Neural progenitor cell (in vitro differentiated cells): ENCODE measurements at regions not wholly inside any gene's neighbourhood (a gene's known extent, or its start where the extent isn't known, plus 50 kb on each side); places are given as distances from the start of the nearest gene placed in this dataset.

ENCODE experiments used
- DNase-seq: peaks from one replicate; pipeline ENCODE4 v3.0.0-alpha.2; 2016; ENCODE audit warnings: low spot score
- H2AFZ ChIP-seq: fragments of 200-600 bp; sonication (generic); replicated peaks from 2 replicates; pipeline ENCODE4 v1.6.1; 2016; ENCODE audit warnings: antibody characterized with exemption
- H3F3A ChIP-seq: fragments of 200-600 bp; sonication (generic); 2 replicates; pipeline ENCODE4 v1.6.1; 2016; ENCODE audit warnings: antibody characterized with exemption, low read depth
- H3K27ac ChIP-seq: fragments of 200-600 bp; sonication (generic); 2 replicates; pipeline ENCODE4 v1.5.1; 2016; ENCODE audit warnings: mild to moderate bottlenecking
- H3K27me3 ChIP-seq: fragments of 200-600 bp; sonication (generic); 2 replicates; pipeline ENCODE4 v1.6.1; 2016; ENCODE audit warnings: mild to moderate bottlenecking, moderate library complexity
- H3K36me3 ChIP-seq: fragments of 200-600 bp; sonication (generic); 2 replicates; pipeline ENCODE4 v1.5.1; 2016
- H3K4me1 ChIP-seq: fragments of 200-600 bp; sonication (generic); 2 replicates; pipeline ENCODE4 v1.6.1; 2016; ENCODE audit warnings: mixed run types
- H3K4me2 ChIP-seq: fragments of 200-600 bp; sonication (generic); 2 replicates; pipeline ENCODE4 v1.6.1; 2016
- H3K4me3 ChIP-seq: fragments of 200-600 bp; sonication (generic); 2 replicates; pipeline ENCODE4 v1.5.1; 2016
- H3K79me2 ChIP-seq: fragments of 200-600 bp; sonication (generic); 2 replicates; pipeline ENCODE4 v1.6.1; 2016; ENCODE audit warnings: low read depth
- H3K9ac ChIP-seq: fragments of 200-600 bp; sonication (generic); 2 replicates; pipeline ENCODE4 v1.6.1; 2016
- H3K9me3 ChIP-seq: fragments of 200-600 bp; sonication (generic); 2 replicates; pipeline ENCODE4 v1.5.1; 2016; ENCODE audit warnings: low read depth
- H4K20me1 ChIP-seq: fragments of 200-600 bp; sonication (generic); 2 replicates; pipeline ENCODE4 v1.6.1; 2016; ENCODE audit warnings: low read depth
- H3K27ac Mint-ChIP-seq: 3 replicates; pipeline ENCODE4 v1.8.0; 2021; ENCODE audit warnings: mixed read lengths
- H3K27me3 Mint-ChIP-seq: 2 replicates; pipeline ENCODE4 v1.8.0; 2022; ENCODE audit warnings: low read depth, mild to moderate bottlenecking, inconsistent platforms, moderate library complexity, mixed read lengths; ENCODE audit not compliant: insufficient read depth
- H3K36me3 Mint-ChIP-seq: 3 replicates; pipeline ENCODE4 v1.8.0; 2021; ENCODE audit warnings: mixed read lengths
- H3K4me1 Mint-ChIP-seq: 3 replicates; pipeline ENCODE4 v1.8.0; 2021; ENCODE audit warnings: mixed read lengths
- H3K4me3 Mint-ChIP-seq: 3 replicates; pipeline ENCODE4 v1.8.0; 2021; ENCODE audit warnings: mild to moderate bottlenecking, moderate library complexity, mixed read lengths
- H3K9me3 Mint-ChIP-seq: 3 replicates; pipeline ENCODE4 v1.8.0; 2020; ENCODE audit warnings: mixed read lengths
- CTCF ChIP-seq: fragments of 200-600 bp; sonication (generic); IDR thresholded peaks from 2 replicates; pipeline ENCODE4 v1.5.1; 2017; ENCODE audit warnings: antibody characterized with exemption, mild to moderate bottlenecking
- EZH2 ChIP-seq: fragments of 200-600 bp; sonication (generic); IDR thresholded peaks from 2 replicates; pipeline ENCODE4 v1.6.1; 2017; ENCODE audit warnings: antibody characterized with exemption, mild to moderate bottlenecking, moderate library complexity
- EZH2phosphoT487 ChIP-seq: fragments of 200-600 bp; sonication (generic); IDR thresholded peaks from 2 replicates; pipeline ENCODE4 v1.6.1; 2017; ENCODE audit warnings: antibody characterized with exemption

GRCh38 chr20:23146857-23147637 is 60.9 kb upstream of the CD93 start:
- H3K27ac ChIP-seq = no peak overlapping the region
- peaks cover 12% of the 10 kb centered on the region for H3K27me3 Mint-ChIP-seq
- H3K4me3 ChIP-seq = no peak overlapping the region
- H3K4me1 Mint-ChIP-seq = peaks cover 26% of the 10 kb centered on the region
- no peaks in the 10 kb centered on the region for H3K9me3 ChIP-seq
- no peak overlapping the region for H2AFZ ChIP-seq
- H3K36me3 ChIP-seq = no peaks in the 10 kb centered on the region
- H3K4me1 ChIP-seq = no peaks in the 10 kb centered on the region
- DNase-seq = no peak
- no peaks in the 10 kb centered on the region for H3K79me2 ChIP-seq
- H3K36me3 Mint-ChIP-seq = no peaks in the 10 kb centered on the region
- H3K4me3 Mint-ChIP-seq = no peak overlapping the region
- TF ChIP-seq EZH2phosphoT487 (no peak), CTCF (no peak), EZH2 (no peak)
- H3K4me2 ChIP-seq = no peak overlapping the region
- H3K9ac ChIP-seq = no peak overlapping the region
- H4K20me1 ChIP-seq = no peaks in the 10 kb centered on the region
- no peaks in the 10 kb centered on the region for H3K27me3 ChIP-seq
- H3K9me3 Mint-ChIP-seq = peaks cover 6% of the 10 kb centered on the region
- H3K27ac Mint-ChIP-seq = no peak overlapping the region
- H3F3A ChIP-seq = no peaks in the 10 kb centered on the region

- H3K27ac ChIP-seq = no peak overlapping the region
- no peak for TF ChIP-seq EZH2
- no peak for TF ChIP-seq CTCF
- no peak for TF ChIP-seq EZH2phosphoT487
- DNase-seq = no peak
- no peak overlapping the region for H3K9ac ChIP-seq
- H3K27me3 ChIP-seq = no peaks in the 10 kb centered on the region
- Mint-ChIP-seq H3K4me3 (no peak overlapping the region), H3K4me1 (peaks cover 25% of the 10 kb centered on the region), H3K36me3 (no peaks in the 10 kb centered on the region), H3K27me3 (peaks cover 12% of the 10 kb centered on the region), H3K9me3 (peaks cover 6% of the 10 kb centered on the region), H3K27ac (peak overlapping the region; percentile 63)
- H3K4me3 ChIP-seq = no peak overlapping the region
- H2AFZ ChIP-seq = no peak overlapping the region
- H3K36me3 ChIP-seq = no peaks in the 10 kb centered on the region
- no peaks in the 10 kb centered on the region for H3K79me2 ChIP-seq
- no peaks in the 10 kb centered on the region for H3F3A ChIP-seq
- H3K4me2 ChIP-seq = no peak overlapping the region
- no peaks in the 10 kb centered on the region for H3K4me1 ChIP-seq
- H4K20me1 ChIP-seq = no peaks in the 10 kb centered on the region
- H3K9me3 ChIP-seq = no peaks in the 10 kb centered on the region
Observed at GRCh38 chr20:23146181-23146580, 60.1 kb upstream of the CD93 start.

- Mint-ChIP-seq H3K4me3 (peak overlapping the region; percentile 2), H3K36me3 (no peaks in the 10 kb centered on the region), H3K9me3 (peaks cover 6% of the 10 kb centered on the region), H3K27me3 (peaks cover 10% of the 10 kb centered on the region), H3K4me1 (peaks cover 23% of the 10 kb centered on the region), H3K27ac (peak overlapping the region; percentile 59)
- TF ChIP-seq EZH2 (no peak), CTCF (no peak), EZH2phosphoT487 (no peak)
- DNase-seq = no peak
- no peaks in the 10 kb centered on the region for H3F3A ChIP-seq
- no peaks in the 10 kb centered on the region for H3K4me1 ChIP-seq
- no peaks in the 10 kb centered on the region for H3K36me3 ChIP-seq
- no peaks in the 10 kb centered on the region for H3K79me2 ChIP-seq
- H3K9me3 ChIP-seq = no peaks in the 10 kb centered on the region
- H3K4me2 ChIP-seq = no peak overlapping the region
- H4K20me1 ChIP-seq = no peaks in the 10 kb centered on the region
- no peak overlapping the region for H3K27ac ChIP-seq
- H3K4me3 ChIP-seq = no peak overlapping the region
- no peak overlapping the region for H3K9ac ChIP-seq
- H3K27me3 ChIP-seq = no peaks in the 10 kb centered on the region
- H2AFZ ChIP-seq = no peak overlapping the region
Observed at GRCh38 chr20:23145281-23145700, 59.2 kb upstream of the CD93 start.
